ENCODE measurements at regions not wholly inside any gene's neighbourhood (a gene's known extent, or its start where the extent isn't known, plus 50 kb on each side); places are given as distances from the start of the nearest gene placed in this dataset.

- no peak for DNase-seq (ENCODE audit: low read depth)
These were observed 1938.8 kb downstream of the TP53TG3F start for GRCh38 chr16:35398180-35398579.

- DNase-seq (ENCODE audit: low read depth): no peak
These were observed 1939.7 kb downstream of the TP53TG3F start for GRCh38 chr16:35399133-35399532.

- DNase-seq (ENCODE audit: low read depth): no peak
These were observed 1944.9 kb downstream of the TP53TG3F start for GRCh38 chr16:35404273-35404672.

- DNase-seq (ENCODE audit: low read depth): no peak
These were observed 1946.1 kb downstream of the TP53TG3F start for GRCh38 chr16:35405526-35405925.

- DNase-seq (ENCODE audit: low read depth): no peak
These were observed 1950.1 kb downstream of the TP53TG3F start for GRCh38 chr16:35409503-35409902.

- no peak for DNase-seq (ENCODE audit: low read depth)
These were observed 1951.0 kb downstream of the TP53TG3F start for GRCh38 chr16:35410438-35410837.

GRCh38 chr16:35411156-35411555 is 1951.7 kb downstream of the TP53TG3F start:
- DNase-seq (ENCODE audit: low read depth): no peak

GRCh38 chr16:35414139-35414538 is 1954.7 kb downstream of the TP53TG3F start:
- no peak for DNase-seq (ENCODE audit: low read depth)

- DNase-seq (ENCODE audit: low read depth): no peak
These were observed 1955.2 kb downstream of the TP53TG3F start for GRCh38 chr16:35414563-35414962.

GRCh38 chr16:35425270-35425669 is 1965.9 kb downstream of the TP53TG3F start:
- no peak for DNase-seq (ENCODE audit: low read depth)

GRCh38 chr16:35431829-35432663 is 1972.6 kb downstream of the TP53TG3F start:
- DNase-seq (ENCODE audit: low read depth): no peak

- no peak for DNase-seq (ENCODE audit: low read depth)
These were observed 1981.5 kb downstream of the TP53TG3F start for GRCh38 chr16:35440875-35441274.

GRCh38 chr16:35447010-35447558 is 1987.7 kb downstream of the TP53TG3F start:
- DNase-seq (ENCODE audit: low read depth): no peak

GRCh38 chr16:35449663-35450062 is 1990.3 kb downstream of the TP53TG3F start:
- DNase-seq (ENCODE audit: low read depth): no peak

GRCh38 chr16:35450648-35451047 is 1991.2 kb downstream of the TP53TG3F start:
- DNase-seq (ENCODE audit: low read depth): no peak

- DNase-seq (ENCODE audit: low read depth): no peak
These were observed 1993.1 kb downstream of the TP53TG3F start for GRCh38 chr16:35452471-35452870.

GRCh38 chr16:35463358-35463757 is 2003.9 kb downstream of the TP53TG3F start:
- no peak for DNase-seq (ENCODE audit: low read depth)

GRCh38 chr16:35480361-35480760 is 2020.9 kb downstream of the TP53TG3F start:
- DNase-seq (ENCODE audit: low read depth): no peak

- no peak for DNase-seq (ENCODE audit: low read depth)
These were observed 2021.6 kb downstream of the TP53TG3F start for GRCh38 chr16:35480988-35481387.

- DNase-seq (ENCODE audit: low read depth): no peak
These were observed 2026.5 kb downstream of the TP53TG3F start for GRCh38 chr16:35485915-35486314.

GRCh38 chr16:35492225-35492624 is 2032.8 kb downstream of the TP53TG3F start:
- no peak for DNase-seq (ENCODE audit: low read depth)

- DNase-seq (ENCODE audit: low read depth): no peak
These were observed 2038.0 kb downstream of the TP53TG3F start for GRCh38 chr16:35497399-35497798.

- no peak for DNase-seq (ENCODE audit: low read depth)
These were observed 2046.8 kb downstream of the TP53TG3F start for GRCh38 chr16:35506018-35506897.
